IMR-90 (cell line): ENCODE measurements at regions not wholly inside any gene's neighbourhood (a gene's known extent, or its start where the extent isn't known, plus 50 kb on each side); places are given as distances from the start of the nearest gene placed in this dataset.

Source experiments
- ATAC-seq: fragments of 200-7000 bp; cut with Tn5 transposase; 2 replicates; pipeline ENCODE4 v1.9.1; 2020; ENCODE audit warnings: low read depth, mild to moderate bottlenecking, moderate library complexity
- BruUV-seq: library from RNA; stranded (reverse); fragments of 400-500 nt; replicated peaks from 2 replicates; lab custom pipeline; 2021; lab: Mats Ljungman, UMichigan
- CTCF ChIA-PET: fragments of 300-600 bp; formaldehyde crosslinking; extraction: SDS; loops from one replicate; lab custom pipeline; 2021; ENCODE audit warnings: antibody characterized with exemption; lab: Yijun Ruan, JAX
- POLR2A ChIA-PET: fragments of 300-600 bp; sonication (Branson Sonifier 250); formaldehyde crosslinking; loops from one replicate; lab custom pipeline; 2022; ENCODE audit warnings: antibody characterized with exemption; ENCODE audit not compliant: unreplicated experiment; lab: Charles Lee
- DNase-seq: peaks from one replicate; pipeline ENCODE4 v3.0.0; 2013
- H2AFZ ChIP-seq: replicated peaks from 2 replicates; pipeline ENCODE3; 2013; ENCODE audit warnings: low read length, mild to moderate bottlenecking; ENCODE audit not compliant: poor library complexity
- H2AK5ac ChIP-seq: 2 replicates; pipeline ENCODE4 v1.6.1; 2013; ENCODE audit warnings: low read depth, low read length, inconsistent platforms
- H2AK9ac ChIP-seq: replicated peaks from 2 replicates; pipeline ENCODE3; 2013; ENCODE audit warnings: mild to moderate bottlenecking, low read depth, low read length, moderate library complexity; ENCODE audit not compliant: poor library complexity
- H2BK120ac ChIP-seq: 2 replicates; pipeline ENCODE4 v1.6.1; 2013; ENCODE audit warnings: low read depth, low read length, inconsistent platforms
- H2BK15ac ChIP-seq: 3 replicates; pipeline ENCODE4 v1.6.1; 2013; ENCODE audit warnings: low read depth, low read length, inconsistent platforms
- H2BK20ac ChIP-seq: 2 replicates; pipeline ENCODE4 v1.6.1; 2013; ENCODE audit warnings: low read depth, mild to moderate bottlenecking, inconsistent platforms, low read length, moderate library complexity
- H2BK5ac ChIP-seq: 2 replicates; pipeline ENCODE4 v1.6.1; 2013; ENCODE audit warnings: mild to moderate bottlenecking, low read depth, low read length, inconsistent platforms; ENCODE audit not compliant: poor library complexity, severe bottlenecking
- H3K14ac ChIP-seq: replicated peaks from 2 replicates; pipeline ENCODE4 v1.6.1; 2013; ENCODE audit warnings: low read depth, low read length, inconsistent platforms
- H3K18ac ChIP-seq: 2 replicates; pipeline ENCODE4 v1.6.1; 2013; ENCODE audit warnings: low read depth, low read length, control low read depth
- H3K23ac ChIP-seq: 2 replicates; pipeline ENCODE4 v1.6.1; 2013; ENCODE audit warnings: low read depth, low read length, inconsistent platforms
- H3K27ac ChIP-seq: 2 replicates; pipeline ENCODE4 v1.5.1; 2013; ENCODE audit warnings: mild to moderate bottlenecking, control low read depth, low read length; ENCODE audit not compliant: insufficient read depth
- H3K27me3 ChIP-seq: 2 replicates; pipeline ENCODE4 v1.6.1; 2013; ENCODE audit warnings: low read length; ENCODE audit not compliant: control insufficient read depth, insufficient read depth
- H3K36me3 ChIP-seq: 2 replicates; pipeline ENCODE4 v1.6.1; 2013; ENCODE audit warnings: low read length, mixed read lengths; ENCODE audit not compliant: control insufficient read depth, insufficient read depth
- H3K4ac ChIP-seq: 2 replicates; pipeline ENCODE4 v1.6.1; 2013; ENCODE audit warnings: low read depth, low read length, inconsistent platforms
- H3K4me1 ChIP-seq: 2 replicates; pipeline ENCODE4 v1.6.1; 2013; ENCODE audit warnings: low read length, mixed read lengths; ENCODE audit not compliant: control insufficient read depth, insufficient read depth
- H3K4me2 ChIP-seq: 2 replicates; pipeline ENCODE4 v1.6.1; 2013; ENCODE audit warnings: low read depth, mild to moderate bottlenecking, control low read depth, low read length, moderate library complexity
- H3K4me3 ChIP-seq: 2 replicates; pipeline ENCODE4 v1.5.1; 2013; ENCODE audit warnings: low read depth, mild to moderate bottlenecking, control low read depth, low read length, moderate library complexity; ENCODE audit not compliant: insufficient read depth
- H3K56ac ChIP-seq: 2 replicates; pipeline ENCODE4 v1.6.1; 2013; ENCODE audit warnings: low read length, inconsistent platforms; ENCODE audit not compliant: insufficient read depth; ENCODE audit errors: extremely low read depth
- H3K79me1 ChIP-seq, 2 experiments: 2 replicates each; pipeline ENCODE4 v1.6.1; 2013; ENCODE audit warnings: low read length in 2 of 2, inconsistent platforms in 1 of 2, low read depth in 1 of 2
- H3K9ac ChIP-seq: 2 replicates; pipeline ENCODE4 v1.6.1; 2013; ENCODE audit warnings: low read depth, low read length, control low read depth
- H3K9me1 ChIP-seq: 2 replicates; pipeline ENCODE4 v1.6.1; 2013; ENCODE audit warnings: low read length, inconsistent platforms; ENCODE audit not compliant: insufficient read depth
- H3K9me3 ChIP-seq: 2 replicates; pipeline ENCODE4 v1.6.1; 2013; ENCODE audit warnings: low read length; ENCODE audit not compliant: control insufficient read depth, insufficient read depth
- H4K20me1 ChIP-seq: 2 replicates; pipeline ENCODE4 v1.6.1; 2013; ENCODE audit warnings: low read length, inconsistent platforms; ENCODE audit not compliant: insufficient read depth
- H4K5ac ChIP-seq: 2 replicates; pipeline ENCODE4 v1.6.1; 2013; ENCODE audit warnings: mild to moderate bottlenecking, low read depth, low read length, control low read depth
- H4K8ac ChIP-seq, 2 experiments: 2 replicates each; pipeline ENCODE4 v1.6.1; 2013; ENCODE audit warnings: low read depth in 2 of 2, low read length in 2 of 2, control low read depth in 1 of 2, inconsistent platforms in 1 of 2
- H4K91ac ChIP-seq: 2 replicates; pipeline ENCODE4 v1.6.1; 2013; ENCODE audit warnings: low read depth, low read length, inconsistent platforms; ENCODE audit not compliant: insufficient read depth
- BHLHE40 ChIP-seq: fragments of 150-350 bp; IDR thresholded peaks from 2 replicates; pipeline ENCODE4 v1.6.1; 2016; ENCODE audit warnings: mild to moderate bottlenecking, low read depth, low read length
- MAZ ChIP-seq: IDR thresholded peaks from 2 replicates; pipeline ENCODE4 v1.6.1; 2012; ENCODE audit warnings: low read depth, mild to moderate bottlenecking, low read length, improper control_type of control experiment, moderate library complexity, borderline replicate concordance
- WGBS, 2 experiments: methylation state at CpG; one replicate each; pipeline versions ENCODE4 v1.1.5 to v1.1.7; 2013; ENCODE audit warnings: missing lambda C conversion rate in 2 of 2; ENCODE audit not compliant: insufficient read length in 1 of 2; ENCODE audit errors: extremely low coverage in 2 of 2; 5-methylcytosine and 5-hydroxymethylcytosine counted together
- dilution Hi-C: fragments of 300-500 bp; cut with HindIII; formaldehyde crosslinking; loops from one replicate; pipeline ENCODE4 v1.14.3; 2018; ENCODE audit warnings: low sequenced_read_pairs; ENCODE audit not compliant: unreplicated experiment
- in situ Hi-C: fragments of 300-500 bp; cut with MboI; formaldehyde crosslinking; loops from 3 replicates; pipeline ENCODE4 v1.14.3; 2019; ENCODE audit warnings: low sequenced_read_pairs, inconsistent platforms, mixed read lengths
- intact Hi-C: fragments of 100-400 bp; cut with micrococcal nuclease; formaldehyde crosslinking; loops from 2 replicates; pipeline ENCODE4 v1.10.0; 2022
- TF ChIP-seq, protein P1 (sequence below): conservative IDR thresholded peaks from 2 replicates; pipeline ENCODE4 v1.5.1; 2012; ENCODE audit warnings: mild to moderate bottlenecking, low read depth, low read length, improper control_type of control experiment

DNA sequence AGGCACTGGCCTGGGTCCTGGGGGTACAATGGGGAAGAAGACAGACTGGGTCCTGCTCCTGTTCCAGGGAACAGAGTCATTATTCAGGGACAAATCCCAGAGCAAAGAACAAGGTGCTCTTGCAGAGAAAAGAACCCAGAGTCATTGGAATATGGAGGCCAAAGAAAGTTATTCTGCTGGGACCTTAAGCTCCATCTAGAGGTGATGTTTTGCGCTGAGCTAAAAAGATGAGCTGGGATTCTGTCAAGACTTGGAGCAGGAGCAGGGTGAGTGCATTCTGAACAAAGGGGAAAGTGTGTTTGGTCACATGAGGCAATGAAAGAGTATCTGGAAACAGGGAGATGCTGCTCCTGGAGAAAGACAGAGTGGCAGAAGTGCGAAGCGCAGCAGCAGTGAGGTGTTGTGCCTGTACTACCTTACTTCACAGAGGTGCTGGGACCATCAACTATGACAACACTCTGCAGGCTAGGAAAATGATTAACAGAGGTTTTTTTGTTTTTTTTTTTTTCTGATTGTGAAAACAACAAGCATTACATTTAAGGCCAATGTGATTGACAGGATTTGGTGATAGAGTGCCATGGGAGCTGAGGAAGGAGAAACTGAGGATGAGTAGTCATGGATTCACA, 95.3 kb upstream of the TNFSF11 start:
- dilution Hi-C loops (no loop called here), in situ Hi-C loops (no loop called here), intact Hi-C loops (no loop called here)
- no peaks in the 10 kb centered on the region for H3K9me3 ChIP-seq
- H3K27ac ChIP-seq: no peak overlapping the region
- no peak overlapping the region for H3K9ac ChIP-seq
- no peak overlapping the region for H2AK5ac ChIP-seq
- peaks cover 2% of the 10 kb centered on the region; the same call in 1 of the 2 replicates for H3K27me3 ChIP-seq
- ChIA-PET POLR2A (no interaction called here), CTCF (interaction anchor here (1.4 kb wide), 1 partner anchor 15 kb away, joined by 3 read pairs; no protein-coding TSS in a partner anchor)
- peaks cover 3% of the 10 kb centered on the region; the same call in 1 of the 2 replicates for H3K4me1 ChIP-seq
- H2BK5ac ChIP-seq: no peak overlapping the region
- H2BK120ac ChIP-seq: no peak overlapping the region
- H3K4me2 ChIP-seq: no peak overlapping the region
- H4K20me1 ChIP-seq: no peaks in the 10 kb centered on the region
- WGBS, 2 experiments: 88% methylated on average over 1 of the region's 3 CpGs; no CpG with 5 or more reads in 1 of the 2 experiments
- no peak overlapping the region for H2BK20ac ChIP-seq
- no peak overlapping the region for H3K4ac ChIP-seq
- H4K5ac ChIP-seq: no peak overlapping the region
- H3K23ac ChIP-seq: no peak overlapping the region
- no peak overlapping the region for H3K56ac ChIP-seq
- H3K36me3 ChIP-seq: no peaks in the 10 kb centered on the region
- no peak for ATAC-seq
- H3K14ac ChIP-seq: no peak overlapping the region
- H3K9me1 ChIP-seq: no peaks in the 10 kb centered on the region
- H2AK9ac ChIP-seq: no peak overlapping the region
- peak; percentile 7 for DNase-seq
- no peaks in the 10 kb centered on the region for H3K79me1 ChIP-seq
- H4K8ac ChIP-seq: no peak overlapping the region
- BruUV-seq: no TSS peak
- H2BK15ac ChIP-seq: no peak overlapping the region
- no peak for TF ChIP-seq MAZ
- TF ChIP-seq, protein P1, sequence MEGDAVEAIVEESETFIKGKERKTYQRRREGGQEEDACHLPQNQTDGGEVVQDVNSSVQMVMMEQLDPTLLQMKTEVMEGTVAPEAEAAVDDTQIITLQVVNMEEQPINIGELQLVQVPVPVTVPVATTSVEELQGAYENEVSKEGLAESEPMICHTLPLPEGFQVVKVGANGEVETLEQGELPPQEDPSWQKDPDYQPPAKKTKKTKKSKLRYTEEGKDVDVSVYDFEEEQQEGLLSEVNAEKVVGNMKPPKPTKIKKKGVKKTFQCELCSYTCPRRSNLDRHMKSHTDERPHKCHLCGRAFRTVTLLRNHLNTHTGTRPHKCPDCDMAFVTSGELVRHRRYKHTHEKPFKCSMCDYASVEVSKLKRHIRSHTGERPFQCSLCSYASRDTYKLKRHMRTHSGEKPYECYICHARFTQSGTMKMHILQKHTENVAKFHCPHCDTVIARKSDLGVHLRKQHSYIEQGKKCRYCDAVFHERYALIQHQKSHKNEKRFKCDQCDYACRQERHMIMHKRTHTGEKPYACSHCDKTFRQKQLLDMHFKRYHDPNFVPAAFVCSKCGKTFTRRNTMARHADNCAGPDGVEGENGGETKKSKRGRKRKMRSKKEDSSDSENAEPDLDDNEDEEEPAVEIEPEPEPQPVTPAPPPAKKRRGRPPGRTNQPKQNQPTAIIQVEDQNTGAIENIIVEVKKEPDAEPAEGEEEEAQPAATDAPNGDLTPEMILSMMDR: 0 out of 2 replicates have a peak, but pooled peaks have one; percentile 12
- no peak for TF ChIP-seq BHLHE40
- H2AFZ ChIP-seq: no peak overlapping the region
- no peak overlapping the region for H3K4me3 ChIP-seq
- H3K18ac ChIP-seq: no peak overlapping the region
- no peak overlapping the region for H4K91ac ChIP-seq
